GM12865 (cell line): ENCODE measurements at regions not wholly inside any gene's neighbourhood (a gene's known extent, or its start where the extent isn't known, plus 50 kb on each side); places are given as distances from the start of the nearest gene placed in this dataset.

Experiments
- DNase-seq: peaks from one replicate; pipeline ENCODE4 v3.0.0; 2010; ENCODE audit warnings: low read depth
- H3K4me3 ChIP-seq: 2 replicates; pipeline ENCODE4 v1.5.1; 2011; ENCODE audit warnings: mild to moderate bottlenecking, low read depth, low read length, control low read depth
- CTCF ChIP-seq: IDR thresholded peaks from 2 replicates; pipeline ENCODE4 v1.5.1; 2011; ENCODE audit warnings: low read length, control low read depth, low read depth, inconsistent platforms; ENCODE audit not compliant: insufficient read depth; ENCODE audit errors: missing control alignments

GRCh38 chr3:55337641-55338180 is 149.4 kb downstream of the WNT5A start:
- H3K4me3 ChIP-seq: no peak overlapping the region
- TF ChIP-seq CTCF: no peak
- DNase-seq: no peak

GRCh38 chr3:55333923-55334322 is 153.2 kb downstream of the WNT5A start:
- no peak overlapping the region for H3K4me3 ChIP-seq
- TF ChIP-seq CTCF: no peak
- DNase-seq: no peak

GRCh38 chr3:55333046-55333445 is 154.1 kb downstream of the WNT5A start:
- no peak overlapping the region for H3K4me3 ChIP-seq
- DNase-seq: no peak
- no peak for TF ChIP-seq CTCF

- no peak for DNase-seq
- no peak for TF ChIP-seq CTCF
- H3K4me3 ChIP-seq: no peak overlapping the region
Observed at GRCh38 chr3:55332176-55332575, 154.9 kb downstream of the WNT5A start.

- TF ChIP-seq CTCF: no peak
- H3K4me3 ChIP-seq: no peak overlapping the region
- no peak for DNase-seq
Observed at GRCh38 chr3:55331524-55331923, 155.6 kb downstream of the WNT5A start.

GRCh38 chr3:55330756-55331155 is 156.3 kb downstream of the WNT5A start:
- TF ChIP-seq CTCF: no peak
- H3K4me3 ChIP-seq: no peak overlapping the region
- no peak for DNase-seq

GRCh38 chr3:55330355-55330754 is 156.8 kb downstream of the WNT5A start:
- no peak overlapping the region for H3K4me3 ChIP-seq
- no peak for TF ChIP-seq CTCF
- no peak for DNase-seq
